ENCODE measurements at regions not wholly inside any gene's neighbourhood (a gene's known extent, or its start where the extent isn't known, plus 50 kb on each side); places are given as distances from the start of the nearest gene placed in this dataset.

- Mint-ChIP-seq H3K27me3 (no peaks in the 10 kb centered on the region), H3K4me1 (no peaks in the 10 kb centered on the region), H3K9me3 (ENCODE audit: low read depth) (no peaks in the 10 kb centered on the region), H3K36me3 (ENCODE audit: low read depth) (no peaks in the 10 kb centered on the region), H3K4me3 (no peak overlapping the region), H3K27ac (no peak overlapping the region)
- ChIA-PET CTCF (interaction anchor here (0.7 kb wide), 1 partner anchor 37 kb away, joined by 3 read pairs; no protein-coding TSS in a partner anchor), POLR2A (no interaction called here)
- DNase-seq (no peak), ATAC-seq (no peak)
- intact Hi-C loops (cut with DNase I, micrococcal nuclease): no loop called here
These were observed 509.8 kb downstream of the ARAP2 start for GRCh38 chr4:35734381-35735098.

GRCh38 chr4:35739308-35739707 is 505.0 kb downstream of the ARAP2 start:
- ATAC-seq: no peak
- H3K9me3 Mint-ChIP-seq (ENCODE audit: low read depth): peaks cover 2% of the 10 kb centered on the region
- no peaks in the 10 kb centered on the region for H3K4me1 Mint-ChIP-seq
- no peak overlapping the region for H3K27ac Mint-ChIP-seq
- intact Hi-C loops (cut with DNase I, micrococcal nuclease): no loop called here
- no peaks in the 10 kb centered on the region for H3K27me3 Mint-ChIP-seq
- ChIA-PET POLR2A (no interaction called here), CTCF (interaction anchor here (1.4 kb wide), 1 partner anchor 15 kb away, joined by 3 read pairs; no protein-coding TSS in a partner anchor)
- no peaks in the 10 kb centered on the region for H3K36me3 Mint-ChIP-seq (ENCODE audit: low read depth)
- no peak for DNase-seq
- no peak overlapping the region for H3K4me3 Mint-ChIP-seq

GRCh38 chr4:35754047-35754446 is 490.3 kb downstream of the ARAP2 start:
- Mint-ChIP-seq H3K36me3 (ENCODE audit: low read depth) (no peaks in the 10 kb centered on the region), H3K27me3 (no peaks in the 10 kb centered on the region), H3K9me3 (ENCODE audit: low read depth) (peaks cover 4% of the 10 kb centered on the region), H3K27ac (no peak overlapping the region), H3K4me3 (no peak overlapping the region), H3K4me1 (no peaks in the 10 kb centered on the region)
- POLR2A ChIA-PET: no interaction called here
- CTCF ChIA-PET: no interaction called here
- ATAC-seq (no peak), DNase-seq (no peak)
- intact Hi-C loops (cut with DNase I, micrococcal nuclease): no loop called here

- CTCF ChIA-PET: no interaction called here
- peaks cover 4% of the 10 kb centered on the region for H3K9me3 Mint-ChIP-seq (ENCODE audit: low read depth)
- no peak for DNase-seq
- no peak overlapping the region for H3K4me3 Mint-ChIP-seq
- H3K27me3 Mint-ChIP-seq: peaks cover 2% of the 10 kb centered on the region
- ATAC-seq: no peak
- H3K4me1 Mint-ChIP-seq: no peaks in the 10 kb centered on the region
- intact Hi-C loops (cut with DNase I, micrococcal nuclease): no loop called here
- H3K27ac Mint-ChIP-seq: no peak overlapping the region
- POLR2A ChIA-PET: no interaction called here
- no peaks in the 10 kb centered on the region for H3K36me3 Mint-ChIP-seq (ENCODE audit: low read depth)
These were observed 486.5 kb downstream of the ARAP2 start for GRCh38 chr4:35757836-35758235.

GRCh38 chr4:35760807-35761206 is 483.5 kb downstream of the ARAP2 start:
- ATAC-seq (no peak), DNase-seq (no peak)
- Mint-ChIP-seq H3K9me3 (ENCODE audit: low read depth) (peaks cover 4% of the 10 kb centered on the region), H3K4me3 (no peak overlapping the region), H3K4me1 (no peaks in the 10 kb centered on the region), H3K27ac (no peak overlapping the region), H3K27me3 (peaks cover 2% of the 10 kb centered on the region), H3K36me3 (ENCODE audit: low read depth) (no peaks in the 10 kb centered on the region)
- intact Hi-C loops (cut with DNase I, micrococcal nuclease): loop anchor here in 1 of 2 experiments (1.0 kb wide), 1 partner anchor 28 kb away; no protein-coding TSS in a partner anchor
- POLR2A ChIA-PET: no interaction called here
- CTCF ChIA-PET: interaction anchor here (0.5 kb wide), 1 partner anchor 925 kb away, joined by 3 read pairs; no protein-coding TSS in a partner anchor

GRCh38 chr4:35771571-35771970 is 472.7 kb downstream of the ARAP2 start:
- CTCF ChIA-PET: no interaction called here
- H3K4me3 Mint-ChIP-seq: no peak overlapping the region
- H3K36me3 Mint-ChIP-seq (ENCODE audit: low read depth): no peaks in the 10 kb centered on the region
- no peaks in the 10 kb centered on the region for H3K4me1 Mint-ChIP-seq
- no peaks in the 10 kb centered on the region for H3K9me3 Mint-ChIP-seq (ENCODE audit: low read depth)
- intact Hi-C loops (cut with DNase I, micrococcal nuclease): no loop called here
- no peak overlapping the region for H3K27ac Mint-ChIP-seq
- ATAC-seq (no peak), DNase-seq (no peak)
- H3K27me3 Mint-ChIP-seq: no peaks in the 10 kb centered on the region
- POLR2A ChIA-PET: no interaction called here

GRCh38 chr4:35772291-35772690 is 472.0 kb downstream of the ARAP2 start:
- no peak overlapping the region for H3K27ac Mint-ChIP-seq
- CTCF ChIA-PET: no interaction called here
- no peaks in the 10 kb centered on the region for H3K27me3 Mint-ChIP-seq
- POLR2A ChIA-PET: no interaction called here
- no peak for ATAC-seq
- no peaks in the 10 kb centered on the region for H3K36me3 Mint-ChIP-seq (ENCODE audit: low read depth)
- DNase-seq: no peak
- H3K9me3 Mint-ChIP-seq (ENCODE audit: low read depth): no peaks in the 10 kb centered on the region
- no peaks in the 10 kb centered on the region for H3K4me1 Mint-ChIP-seq
- no peak overlapping the region for H3K4me3 Mint-ChIP-seq
- intact Hi-C loops (cut with DNase I, micrococcal nuclease): no loop called here

GRCh38 chr4:35789899-35790574 is 454.3 kb downstream of the ARAP2 start:
- Mint-ChIP-seq H3K27me3 (no peaks in the 10 kb centered on the region), H3K9me3 (ENCODE audit: low read depth) (no peaks in the 10 kb centered on the region), H3K27ac (no peak overlapping the region), H3K4me3 (no peak overlapping the region), H3K4me1 (no peaks in the 10 kb centered on the region), H3K36me3 (ENCODE audit: low read depth) (no peaks in the 10 kb centered on the region)
- ChIA-PET POLR2A (no interaction called here), CTCF (interaction anchor here (0.7 kb wide), 1 partner anchor 1741 kb away, joined by 3 read pairs; no protein-coding TSS in a partner anchor)
- no peak for ATAC-seq
- DNase-seq: no peak
- intact Hi-C loops (cut with DNase I, micrococcal nuclease): no loop called here

- ATAC-seq (no peak), DNase-seq (no peak)
- Mint-ChIP-seq H3K9me3 (ENCODE audit: low read depth) (peaks cover 4% of the 10 kb centered on the region), H3K27ac (no peak overlapping the region), H3K4me1 (no peaks in the 10 kb centered on the region), H3K4me3 (no peak overlapping the region), H3K36me3 (ENCODE audit: low read depth) (no peaks in the 10 kb centered on the region), H3K27me3 (no peaks in the 10 kb centered on the region)
- ChIA-PET CTCF (no interaction called here), POLR2A (no interaction called here)
- intact Hi-C loops (cut with DNase I, micrococcal nuclease): no loop called here
These were observed 451.1 kb downstream of the ARAP2 start for GRCh38 chr4:35793045-35793722.

- Mint-ChIP-seq H3K27me3 (no peaks in the 10 kb centered on the region), H3K36me3 (ENCODE audit: low read depth) (no peaks in the 10 kb centered on the region), H3K4me3 (no peak overlapping the region), H3K4me1 (no peaks in the 10 kb centered on the region), H3K9me3 (ENCODE audit: low read depth) (peaks cover 4% of the 10 kb centered on the region), H3K27ac (no peak overlapping the region)
- intact Hi-C loops (cut with DNase I, micrococcal nuclease): no loop called here
- ChIA-PET CTCF (no interaction called here), POLR2A (no interaction called here)
- ATAC-seq (no peak), DNase-seq (no peak)
These were observed 450.5 kb downstream of the ARAP2 start for GRCh38 chr4:35793766-35794165.

- no peak for DNase-seq
- no peaks in the 10 kb centered on the region for H3K27me3 Mint-ChIP-seq
- H3K36me3 Mint-ChIP-seq (ENCODE audit: low read depth): no peaks in the 10 kb centered on the region
- intact Hi-C loops (cut with DNase I, micrococcal nuclease): no loop called here
- H3K9me3 Mint-ChIP-seq (ENCODE audit: low read depth): peaks cover 4% of the 10 kb centered on the region
- no peak for ATAC-seq
- no peaks in the 10 kb centered on the region for H3K4me1 Mint-ChIP-seq
- no peak overlapping the region for H3K4me3 Mint-ChIP-seq
- ChIA-PET POLR2A (no interaction called here), CTCF (interaction anchor here (0.6 kb wide), 1 partner anchor 204 kb away, joined by 3 read pairs; no protein-coding TSS in a partner anchor)
- H3K27ac Mint-ChIP-seq: no peak overlapping the region
These were observed 443.6 kb downstream of the ARAP2 start for GRCh38 chr4:35800669-35801068.

- DNase-seq (no peak), ATAC-seq (no peak)
- no peaks in the 10 kb centered on the region for H3K9me3 Mint-ChIP-seq (ENCODE audit: low read depth)
- H3K27ac Mint-ChIP-seq: no peak overlapping the region
- H3K4me3 Mint-ChIP-seq: no peak overlapping the region
- intact Hi-C loops (cut with DNase I, micrococcal nuclease): no loop called here
- H3K4me1 Mint-ChIP-seq: no peaks in the 10 kb centered on the region
- POLR2A ChIA-PET: no interaction called here
- H3K36me3 Mint-ChIP-seq (ENCODE audit: low read depth): no peaks in the 10 kb centered on the region
- CTCF ChIA-PET: no interaction called here
- no peaks in the 10 kb centered on the region for H3K27me3 Mint-ChIP-seq
These were observed 441.7 kb downstream of the ARAP2 start for GRCh38 chr4:35802644-35803043.
